HCT116 (cell line): ENCODE measurements at regions not wholly inside any gene's neighbourhood (a gene's known extent, or its start where the extent isn't known, plus 50 kb on each side); places are given as distances from the start of the nearest gene placed in this dataset.

Experiments used
- ATAC-seq: fragments of 200-7000 bp; cut with Tn5 transposase; 2 replicates; pipeline ENCODE4 v1.9.1; 2020; ENCODE audit warnings: mild to moderate bottlenecking, moderate library complexity
- BruUV-seq: library from RNA; stranded (reverse); fragments of 400-500 nt; replicated peaks from 2 replicates; lab custom pipeline; 2021; lab: Mats Ljungman, UMichigan
- CTCF ChIA-PET: fragments of 300-600 bp; sonication (Branson Sonifier 250); formaldehyde crosslinking; loops from one replicate; lab custom pipeline; 2021; ENCODE audit warnings: antibody characterized with exemption; lab: Charles Lee
- POLR2A ChIA-PET: fragments of 300-600, 350-600 bp; sonication (Branson Sonifier 250); formaldehyde crosslinking; loops from one replicate; lab custom pipeline; 2021; ENCODE audit warnings: antibody characterized with exemption; lab: Charles Lee
- RAD21 ChIA-PET, 2 experiments: fragments of 300-600 bp; sonication (Branson Sonifier 250); formaldehyde crosslinking; loops; one replicate each; lab custom pipeline; 2023; ENCODE audit warnings: low total read pairs in 2 of 2; ENCODE audit not compliant: uncharacterized antibody in 2 of 2, unreplicated experiment in 2 of 2, low non-redundant PET in 1 of 2; lab: Charles Lee
- DNase-seq: peaks from one replicate; pipeline ENCODE4 v3.0.0-alpha.2; 2010; ENCODE audit warnings: low read depth, low spot score
- H2AFZ ChIP-seq: fragments of 200-600 bp; shearing (Covaris generic), sonication (generic); 2 replicates; pipeline ENCODE4 v1.6.1; 2017; ENCODE audit warnings: low read depth, mixed run types, mixed read lengths, antibody characterized with exemption, low read length; ENCODE audit not compliant: poor library complexity, severe bottlenecking
- H3K27ac ChIP-seq: 2 replicates; pipeline ENCODE4 v1.5.1; 2012; ENCODE audit warnings: low read depth, low read length
- H3K27me3 ChIP-seq: fragments of 200-600 bp; sonication (generic); 2 replicates; pipeline ENCODE4 v1.6.1; 2016; ENCODE audit warnings: mixed run types, low read length, mixed read lengths; ENCODE audit not compliant: insufficient read depth
- H3K36me3 ChIP-seq, 2 experiments: fragments of 200-500 bp in 1 of 2; fragments of 200-600 bp in 1 of 2; sonication (Bioruptor generic) in 1 of 2; sonication (generic) in 1 of 2; 2 replicates each; pipeline versions ENCODE4 v1.5.1 to v1.6.1; 2014 to 2016; ENCODE audit warnings: low read length in 2 of 2, inconsistent platforms in 1 of 2, mixed read lengths in 1 of 2, mixed run types in 1 of 2; ENCODE audit not compliant: insufficient read depth in 2 of 2, control insufficient read depth in 1 of 2
- H3K4me1 ChIP-seq, 2 experiments: fragments of 200-600 bp in 1 of 2; sonication (generic) in 1 of 2; 2 replicates each; pipeline versions ENCODE4 v1.5.1 to v1.6.1; 2012 to 2017; ENCODE audit warnings: low read length in 2 of 2, inconsistent platforms in 1 of 2, mild to moderate bottlenecking in 1 of 2, mixed read lengths in 1 of 2, mixed run types in 1 of 2, moderate library complexity in 1 of 2; ENCODE audit not compliant: insufficient read depth in 2 of 2, control insufficient read depth in 1 of 2
- H3K4me2 ChIP-seq: fragments of 200-600 bp; sonication (generic); 2 replicates; pipeline ENCODE4 v1.6.1; 2017; ENCODE audit warnings: mixed run types, low read length, mixed read lengths
- H3K4me3 ChIP-seq, 2 experiments: fragments of 200-600 bp in 1 of 2; sonication (generic) in 1 of 2; replicated peaks in 1 of 2; 2 replicates each; pipeline ENCODE4 v1.5.1; 2011 to 2016; ENCODE audit warnings: low read length in 2 of 2, control low read depth in 1 of 2, low read depth in 1 of 2, mild to moderate bottlenecking in 1 of 2, mixed read lengths in 1 of 2, mixed run types in 1 of 2
- H3K79me2 ChIP-seq: fragments of 200-600 bp; sonication (generic); 2 replicates; pipeline ENCODE4 v1.6.1; 2017; ENCODE audit warnings: mild to moderate bottlenecking, mixed run types, low read length, moderate library complexity, mixed read lengths; ENCODE audit not compliant: insufficient read depth
- H3K9ac ChIP-seq: fragments of 200-600 bp; sonication (generic); 2 replicates; pipeline ENCODE4 v1.6.1; 2016; ENCODE audit warnings: low read length, mixed read lengths
- H3K9me2 ChIP-seq: fragments of 200-600 bp; sonication (generic), shearing (Covaris generic); 2 replicates; pipeline ENCODE4 v1.6.1; 2017; ENCODE audit warnings: mixed run types, mild to moderate bottlenecking, moderate library complexity; ENCODE audit not compliant: insufficient read depth
- H3K9me3 ChIP-seq, 2 experiments: fragments of 200-500 bp in 1 of 2; fragments of 200-600 bp in 1 of 2; sonication (Bioruptor generic) in 1 of 2; sonication (generic) in 1 of 2; 2 replicates each; pipeline ENCODE4 v1.6.1; 2014 to 2017; ENCODE audit warnings: low read length in 2 of 2, mixed read lengths in 2 of 2, inconsistent platforms in 1 of 2, low read depth in 1 of 2, mild to moderate bottlenecking in 1 of 2, mixed run types in 1 of 2, moderate library complexity in 1 of 2; ENCODE audit not compliant: control insufficient read depth in 1 of 2, insufficient read depth in 1 of 2
- H4K20me1 ChIP-seq: fragments of 200-600 bp; sonication (generic), shearing (Covaris generic); 2 replicates; pipeline ENCODE4 v1.6.1; 2017; ENCODE audit warnings: mixed run types, mild to moderate bottlenecking, moderate library complexity; ENCODE audit not compliant: insufficient read depth
- CEBPB ChIP-seq: IDR thresholded peaks from 2 replicates; pipeline ENCODE4 v1.6.1; 2012; ENCODE audit warnings: low read depth
- CTCF ChIP-seq, 3 experiments: fragments of 200-600 bp in 1 of 3; sonication (generic) in 1 of 3; IDR thresholded peaks in 2 of 3; conservative IDR thresholded peaks in 1 of 3; 2 replicates each; pipeline ENCODE4 v1.5.1; 2012 to 2017; ENCODE audit warnings: low read depth in 2 of 3, low read length in 2 of 3, antibody characterized with exemption in 1 of 3, borderline replicate concordance in 1 of 3, control low read depth in 1 of 3, mild to moderate bottlenecking in 1 of 3, mixed read lengths in 1 of 3, mixed run types in 1 of 3, moderate library complexity in 1 of 3; ENCODE audit not compliant: insufficient read depth in 1 of 3
- ELF1 ChIP-seq: IDR thresholded peaks from 2 replicates; pipeline ENCODE4 v1.6.1; 2012; ENCODE audit warnings: low read depth, borderline replicate concordance
- EZH2 ChIP-seq: fragments of 200-600 bp; sonication (generic); IDR thresholded peaks from 2 replicates; pipeline ENCODE4 v1.6.1; 2017; ENCODE audit warnings: antibody characterized with exemption, mixed run types
- EZH2phosphoT487 ChIP-seq: fragments of 200-600 bp; IDR thresholded peaks from 2 replicates; pipeline ENCODE4 v1.6.1; 2018; ENCODE audit warnings: antibody characterized with exemption, borderline replicate concordance
- JUND ChIP-seq: IDR thresholded peaks from 2 replicates; pipeline ENCODE4 v1.6.1; 2012
- MAX ChIP-seq: IDR thresholded peaks from 2 replicates; pipeline ENCODE4 v1.6.1; 2012
- POLR2A ChIP-seq: IDR thresholded peaks from 2 replicates; pipeline ENCODE4 v1.7.0; 2011; ENCODE audit warnings: borderline replicate concordance; ENCODE audit not compliant: insufficient read depth, insufficient read length; ENCODE audit errors: extremely low read depth
- POLR2AphosphoS5 ChIP-seq: IDR thresholded peaks from 2 replicates; pipeline ENCODE4 v1.6.1; 2011; ENCODE audit warnings: mild to moderate bottlenecking, low read depth, low read length, moderate library complexity
- REST ChIP-seq: IDR thresholded peaks from 2 replicates; pipeline ENCODE4 v1.6.1; 2012; ENCODE audit warnings: low read depth
- SIN3A ChIP-seq: IDR thresholded peaks from 2 replicates; pipeline ENCODE4 v1.6.1; 2012; ENCODE audit warnings: low read depth
- SP1 ChIP-seq: IDR thresholded peaks from 2 replicates; pipeline ENCODE4 v1.6.1; 2012; ENCODE audit warnings: low read depth
- TCF7L2 ChIP-seq: IDR thresholded peaks from 2 replicates; pipeline ENCODE4 v1.7.0; 2011; ENCODE audit warnings: borderline replicate concordance, inconsistent platforms; ENCODE audit not compliant: insufficient read depth, insufficient read length; ENCODE audit errors: extremely low read depth
- YY1 ChIP-seq: IDR thresholded peaks from 2 replicates; pipeline ENCODE4 v1.6.1; 2011; ENCODE audit warnings: low read length, low read depth, moderate library complexity, mild to moderate bottlenecking; ENCODE audit not compliant: insufficient replicate concordance; ENCODE audit errors: extremely low read depth
- ZFX ChIP-seq: fragments of 450-650 bp; IDR thresholded peaks from 2 replicates; pipeline ENCODE4 v1.6.1; 2017
- intact Hi-C: fragments of 100-400 bp; cut with micrococcal nuclease; formaldehyde crosslinking; loops from 2 replicates; pipeline ENCODE4 v1.10.0; 2022

GRCh38 chr4:89379511-89380044, 72.0 kb upstream of the GPRIN3 start:
- ChIA-PET RAD21 (no interaction called here), CTCF (no interaction called here), POLR2A (no interaction called here)
- H3K4me2 ChIP-seq: no peak overlapping the region
- ATAC-seq: no peak
- H3K9me2 ChIP-seq: no peaks in the 10 kb centered on the region
- no peak overlapping the region for H3K27ac ChIP-seq
- H3K27me3 ChIP-seq: no peaks in the 10 kb centered on the region
- DNase-seq: no peak
- no peak for TF ChIP-seq CEBPB
- TF ChIP-seq SP1: no peak
- no peak for TF ChIP-seq SIN3A
- TF ChIP-seq MAX: no peak
- no peak for TF ChIP-seq POLR2A
- no peak for TF ChIP-seq JUND
- TF ChIP-seq POLR2AphosphoS5: no peak
- no peak for TF ChIP-seq REST
- TF ChIP-seq ZFX: no peak
- TF ChIP-seq ELF1: no peak
- no peak for TF ChIP-seq CTCF (IDR thresholded peaks at IDR 0.05 in 2 of 3, conservative IDR thresholded peaks at IDR 0.05 in 1 of 3; ENCODE audit: borderline replicate concordance in 1 of 3, insufficient read depth in 1 of 3, low read depth in 2 of 3, low read length in 2 of 3)
- no peak for TF ChIP-seq EZH2phosphoT487
- no peak for TF ChIP-seq TCF7L2
- no peak for TF ChIP-seq YY1
- TF ChIP-seq EZH2: no peak
- intact Hi-C loops: no loop called here
- no peaks in the 10 kb centered on the region for H3K36me3 ChIP-seq
- H4K20me1 ChIP-seq: no peaks in the 10 kb centered on the region
- no peaks in the 10 kb centered on the region for H3K4me1 ChIP-seq
- H3K9me3 ChIP-seq: no peaks in the 10 kb centered on the region
- no peak overlapping the region for H3K4me3 ChIP-seq
- no peaks in the 10 kb centered on the region for H3K79me2 ChIP-seq
- no TSS peak for BruUV-seq
- no peak overlapping the region for H2AFZ ChIP-seq
- H3K9ac ChIP-seq: no peak overlapping the region
